GM23338 (cell line): ENCODE measurements at regions not wholly inside any gene's neighbourhood (a gene's known extent, or its start where the extent isn't known, plus 50 kb on each side); places are given as distances from the start of the nearest gene placed in this dataset.

Source experiments
- CREB1 ChIP-seq: fragments of 250-450 bp; sonication (Bioruptor Pico); IDR thresholded peaks from 2 replicates; pipeline ENCODE4 v1.5.0; 2020; ENCODE audit warnings: low read depth, mild to moderate bottlenecking, moderate library complexity
- CTCF ChIP-seq, 2 experiments: fragments of 200-600 bp in 1 of 2; sonication (generic) in 1 of 2; conservative IDR thresholded peaks; 2 replicates each; pipeline versions ENCODE4 v1.5.1 to v1.6.1; 2016 to 2017; ENCODE audit warnings: antibody characterized with exemption in 2 of 2, low read depth in 2 of 2, mild to moderate bottlenecking in 2 of 2, moderate library complexity in 1 of 2
- ETS1 ChIP-seq: IDR thresholded peaks from 2 replicates; pipeline ENCODE4 v1.6.1; 2016; ENCODE audit warnings: antibody characterized with exemption
- EZH2 ChIP-seq: fragments of 200-600 bp; sonication (generic); IDR thresholded peaks from one replicate; pipeline ENCODE4 v1.8.0; 2017; ENCODE audit warnings: antibody characterized with exemption, mild to moderate bottlenecking, low read depth; ENCODE audit not compliant: unreplicated experiment
- EZH2phosphoT487 ChIP-seq: fragments of 200-600 bp; sonication (generic); IDR thresholded peaks from one replicate; pipeline ENCODE4 v1.8.1; 2018; ENCODE audit warnings: antibody characterized with exemption; ENCODE audit not compliant: unreplicated experiment
- JUNB ChIP-seq: IDR thresholded peaks from one replicate; pipeline ENCODE4 v1.6.1; 2016; ENCODE audit warnings: antibody characterized with exemption; ENCODE audit not compliant: unreplicated experiment
- NANOG ChIP-seq: IDR thresholded peaks from 2 replicates; pipeline ENCODE4 v1.6.1; 2016; ENCODE audit warnings: antibody characterized with exemption, borderline replicate concordance
- POLR2AphosphoS5 ChIP-seq: IDR thresholded peaks from 2 replicates; pipeline ENCODE4 v1.6.1; 2016; ENCODE audit warnings: antibody characterized with exemption, low read depth
- STAT1 ChIP-seq: IDR thresholded peaks from one replicate; pipeline ENCODE4 v1.6.1; 2016; ENCODE audit warnings: antibody characterized with exemption; ENCODE audit not compliant: unreplicated experiment
- ZNF114 ChIP-seq: fragments of 250-450 bp; sonication (Bioruptor Pico); IDR thresholded peaks from 2 replicates; pipeline ENCODE4 v1.5.0; 2020; ENCODE audit warnings: mild to moderate bottlenecking, moderate library complexity
- ZNF331 ChIP-seq: fragments of 250-450 bp; sonication (Bioruptor Pico); IDR thresholded peaks from 2 replicates; pipeline ENCODE4 v1.5.0; 2020; ENCODE audit warnings: low read depth, mild to moderate bottlenecking, moderate library complexity
- TF ChIP-seq, protein P1 (sequence below): IDR thresholded peaks from one replicate; pipeline ENCODE4 v1.6.1; 2018; ENCODE audit warnings: antibody characterized with exemption; ENCODE audit not compliant: unreplicated experiment

- TF ChIP-seq CTCF (conservative IDR thresholded peaks at IDR 0.05; ENCODE audit: low read depth in 2 of 2): no peak
- TF ChIP-seq NANOG: no peak
- TF ChIP-seq ZNF331 (CRISPR knock-in tag): no peak
- TF ChIP-seq JUNB: no peak
- TF ChIP-seq, protein P1, sequence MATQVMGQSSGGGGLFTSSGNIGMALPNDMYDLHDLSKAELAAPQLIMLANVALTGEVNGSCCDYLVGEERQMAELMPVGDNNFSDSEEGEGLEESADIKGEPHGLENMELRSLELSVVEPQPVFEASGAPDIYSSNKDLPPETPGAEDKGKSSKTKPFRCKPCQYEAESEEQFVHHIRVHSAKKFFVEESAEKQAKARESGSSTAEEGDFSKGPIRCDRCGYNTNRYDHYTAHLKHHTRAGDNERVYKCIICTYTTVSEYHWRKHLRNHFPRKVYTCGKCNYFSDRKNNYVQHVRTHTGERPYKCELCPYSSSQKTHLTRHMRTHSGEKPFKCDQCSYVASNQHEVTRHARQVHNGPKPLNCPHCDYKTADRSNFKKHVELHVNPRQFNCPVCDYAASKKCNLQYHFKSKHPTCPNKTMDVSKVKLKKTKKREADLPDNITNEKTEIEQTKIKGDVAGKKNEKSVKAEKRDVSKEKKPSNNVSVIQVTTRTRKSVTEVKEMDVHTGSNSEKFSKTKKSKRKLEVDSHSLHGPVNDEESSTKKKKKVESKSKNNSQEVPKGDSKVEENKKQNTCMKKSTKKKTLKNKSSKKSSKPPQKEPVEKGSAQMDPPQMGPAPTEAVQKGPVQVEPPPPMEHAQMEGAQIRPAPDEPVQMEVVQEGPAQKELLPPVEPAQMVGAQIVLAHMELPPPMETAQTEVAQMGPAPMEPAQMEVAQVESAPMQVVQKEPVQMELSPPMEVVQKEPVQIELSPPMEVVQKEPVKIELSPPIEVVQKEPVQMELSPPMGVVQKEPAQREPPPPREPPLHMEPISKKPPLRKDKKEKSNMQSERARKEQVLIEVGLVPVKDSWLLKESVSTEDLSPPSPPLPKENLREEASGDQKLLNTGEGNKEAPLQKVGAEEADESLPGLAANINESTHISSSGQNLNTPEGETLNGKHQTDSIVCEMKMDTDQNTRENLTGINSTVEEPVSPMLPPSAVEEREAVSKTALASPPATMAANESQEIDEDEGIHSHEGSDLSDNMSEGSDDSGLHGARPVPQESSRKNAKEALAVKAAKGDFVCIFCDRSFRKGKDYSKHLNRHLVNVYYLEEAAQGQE: no peak
- no peak for TF ChIP-seq POLR2AphosphoS5
- TF ChIP-seq EZH2: no peak
- TF ChIP-seq EZH2phosphoT487: no peak
- TF ChIP-seq CREB1: no peak
- TF ChIP-seq ETS1: no peak
- TF ChIP-seq ZNF114 (CRISPR knock-in tag): no peak
- TF ChIP-seq STAT1: no peak
Measured at GRCh38 chr11:70020336-70021214, 57.5 kb upstream of the ANO1 start.
